Mesendoderm (in vitro differentiated cells): ENCODE measurements at regions not wholly inside any gene's neighbourhood (a gene's known extent, or its start where the extent isn't known, plus 50 kb on each side); places are given as distances from the start of the nearest gene placed in this dataset.

Experiments used
- DNase-seq: peaks from one replicate; pipeline ENCODE4 v3.0.0; 2013
- H2AK5ac ChIP-seq: 2 replicates; pipeline ENCODE4 v1.6.1; 2013; ENCODE audit warnings: low read length, inconsistent platforms
- H2BK120ac ChIP-seq: 2 replicates; pipeline ENCODE4 v1.6.1; 2013; ENCODE audit warnings: low read depth, mild to moderate bottlenecking, low read length, moderate library complexity, mixed read lengths
- H2BK15ac ChIP-seq: replicated peaks from 2 replicates; pipeline ENCODE4 v1.6.1; 2013; ENCODE audit warnings: low read depth, mild to moderate bottlenecking, moderate library complexity
- H2BK5ac ChIP-seq: 2 replicates; pipeline ENCODE4 v1.6.1; 2013; ENCODE audit warnings: low read length, inconsistent platforms
- H3K18ac ChIP-seq: 2 replicates; pipeline ENCODE4 v1.6.1; 2013; ENCODE audit warnings: mild to moderate bottlenecking, low read length, mixed read lengths
- H3K23ac ChIP-seq: one replicate; pipeline ENCODE4 v1.6.1; 2013; ENCODE audit warnings: low read length
- H3K27ac ChIP-seq: 2 replicates; pipeline ENCODE4 v1.5.1; 2013; ENCODE audit warnings: low read depth, mild to moderate bottlenecking, inconsistent platforms, low read length, moderate library complexity
- H3K27me3 ChIP-seq: 2 replicates; pipeline ENCODE4 v1.6.1; 2013; ENCODE audit warnings: low read length, control low read depth, mild to moderate bottlenecking, inconsistent platforms; ENCODE audit not compliant: insufficient read depth, poor library complexity
- H3K36me3 ChIP-seq: 2 replicates; pipeline ENCODE4 v1.6.1; 2013; ENCODE audit warnings: low read length, inconsistent platforms; ENCODE audit not compliant: control insufficient read depth, insufficient read depth
- H3K4ac ChIP-seq: one replicate; pipeline ENCODE4 v1.6.1; 2013; ENCODE audit warnings: low read depth, mild to moderate bottlenecking, low read length, moderate library complexity
- H3K4me1 ChIP-seq: 2 replicates; pipeline ENCODE4 v1.6.1; 2013; ENCODE audit warnings: low read depth, low read length, inconsistent platforms; ENCODE audit not compliant: control insufficient read depth
- H3K4me2 ChIP-seq: 2 replicates; pipeline ENCODE4 v1.6.1; 2013; ENCODE audit warnings: low read length
- H3K4me3 ChIP-seq: 2 replicates; pipeline ENCODE4 v1.5.1; 2013; ENCODE audit warnings: mild to moderate bottlenecking, low read length
- H3K56ac ChIP-seq: one replicate; pipeline ENCODE4 v1.6.1; 2013; ENCODE audit warnings: low read length
- H3K79me1 ChIP-seq: 2 replicates; pipeline ENCODE4 v1.6.1; 2013; ENCODE audit warnings: low read length, inconsistent platforms
- H3K79me2 ChIP-seq: 2 replicates; pipeline ENCODE4 v1.6.1; 2013; ENCODE audit warnings: mild to moderate bottlenecking, low read length; ENCODE audit not compliant: control insufficient read depth, insufficient read depth
- H3K9ac ChIP-seq: 2 replicates; pipeline ENCODE4 v1.6.1; 2013; ENCODE audit warnings: low read length, inconsistent platforms
- H4K5ac ChIP-seq: one replicate; pipeline ENCODE4 v1.6.1; 2013; ENCODE audit warnings: low read length
- H4K8ac ChIP-seq: one replicate; pipeline ENCODE4 v1.6.1; 2013; ENCODE audit warnings: low read depth, mild to moderate bottlenecking, control low read depth, low read length, moderate library complexity
- WGBS: extraction: QIAGEN DNeasy Blood & Tissue Kit; methylation state at CpG from one replicate; pipeline ENCODE4 v1.1.7; 2013; ENCODE audit warnings: low lambda C conversion rate, missing lambda C conversion rate; ENCODE audit not compliant: insufficient coverage; ENCODE audit errors: extremely low coverage; 5-methylcytosine and 5-hydroxymethylcytosine counted together

GRCh38 chr17:71793518-71793917, 327.3 kb upstream of the SOX9 start:
- Histone ChIP-seq H3K4ac (no peak overlapping the region), H3K56ac (no peak overlapping the region), H2BK15ac (no peak overlapping the region), H3K23ac (no peak overlapping the region), H2BK5ac (no peak overlapping the region), H4K5ac (no peak overlapping the region), H3K9ac (no peak overlapping the region), H2AK5ac (no peak overlapping the region), H4K8ac (no peak overlapping the region), H3K4me1 (no peaks in the 10 kb centered on the region), H2BK120ac (no peak overlapping the region), H3K79me2 (no peaks in the 10 kb centered on the region), H3K36me3 (no peaks in the 10 kb centered on the region), H3K4me3 (no peak overlapping the region), H3K27ac (no peak overlapping the region), H3K27me3 (no peaks in the 10 kb centered on the region), H3K79me1 (no peaks in the 10 kb centered on the region), H3K18ac (no peak overlapping the region), H3K4me2 (no peak overlapping the region)
- no peak for DNase-seq
- WGBS = no CpG with 5 or more reads among the region's 2 CpGs

DNA sequence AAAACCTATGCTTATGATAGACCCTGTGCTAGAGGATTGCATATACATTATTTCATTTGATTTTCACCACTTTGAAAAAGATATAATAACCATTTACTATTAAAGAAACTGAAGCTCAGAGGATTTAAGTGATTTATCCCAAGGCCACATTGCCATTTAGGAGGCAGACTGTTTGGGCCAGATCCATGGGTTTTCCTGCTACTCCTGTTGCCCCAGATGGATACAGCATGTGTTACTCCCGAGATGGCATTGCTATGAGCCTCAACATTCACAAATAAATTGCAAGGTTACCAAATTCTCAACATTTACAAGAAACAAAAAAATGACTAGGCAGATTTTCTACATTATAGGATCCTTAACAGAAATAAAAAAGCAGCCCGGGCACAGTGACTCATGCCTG, 322.1 kb upstream of the SOX9 start:
- Histone ChIP-seq H3K79me1 (no peaks in the 10 kb centered on the region), H3K9ac (no peak overlapping the region), H3K4me1 (no peaks in the 10 kb centered on the region), H3K4me3 (no peak overlapping the region), H4K8ac (no peak overlapping the region), H3K36me3 (no peaks in the 10 kb centered on the region), H3K18ac (no peak overlapping the region), H3K23ac (no peak overlapping the region), H2BK5ac (no peak overlapping the region), H3K27me3 (no peaks in the 10 kb centered on the region), H2AK5ac (no peak overlapping the region), H3K56ac (no peak overlapping the region), H3K79me2 (no peaks in the 10 kb centered on the region), H2BK15ac (no peak overlapping the region), H3K27ac (no peak overlapping the region), H2BK120ac (no peak overlapping the region), H3K4ac (no peak overlapping the region), H4K5ac (no peak overlapping the region), H3K4me2 (no peak overlapping the region)
- no CpG with 5 or more reads among the region's 2 CpGs for WGBS
- DNase-seq = no peak

GRCh38 chr17:71799657-71800056, 321.2 kb upstream of the SOX9 start:
- Histone ChIP-seq H3K9ac (no peak overlapping the region), H2BK15ac (no peak overlapping the region), H3K4ac (no peak overlapping the region), H3K36me3 (no peaks in the 10 kb centered on the region), H3K79me2 (no peaks in the 10 kb centered on the region), H3K23ac (no peak overlapping the region), H3K27ac (no peak overlapping the region), H2AK5ac (no peak overlapping the region), H3K4me1 (no peaks in the 10 kb centered on the region), H3K27me3 (no peaks in the 10 kb centered on the region), H4K5ac (no peak overlapping the region), H3K4me3 (no peak overlapping the region), H3K56ac (no peak overlapping the region), H2BK120ac (no peak overlapping the region), H4K8ac (no peak overlapping the region), H2BK5ac (no peak overlapping the region), H3K18ac (no peak overlapping the region), H3K4me2 (no peak overlapping the region), H3K79me1 (no peaks in the 10 kb centered on the region)
- DNase-seq = no peak
- no CpG with 5 or more reads among the region's 3 CpGs for WGBS

- H3K4me3 ChIP-seq = no peak overlapping the region
- no peaks in the 10 kb centered on the region for H3K79me2 ChIP-seq
- H3K18ac ChIP-seq = no peak overlapping the region
- H2BK5ac ChIP-seq = no peak overlapping the region
- WGBS = no CpG with 5 or more reads among the region's 6 CpGs
- no peak overlapping the region for H3K56ac ChIP-seq
- H4K8ac ChIP-seq = no peak overlapping the region
- H3K4ac ChIP-seq = no peak overlapping the region
- no peak overlapping the region for H2AK5ac ChIP-seq
- H3K36me3 ChIP-seq = no peaks in the 10 kb centered on the region
- no peaks in the 10 kb centered on the region for H3K27me3 ChIP-seq
- no peaks in the 10 kb centered on the region for H3K79me1 ChIP-seq
- no peaks in the 10 kb centered on the region for H3K4me1 ChIP-seq
- no peak overlapping the region for H3K4me2 ChIP-seq
- H4K5ac ChIP-seq = no peak overlapping the region
- H2BK120ac ChIP-seq = no peak overlapping the region
- no peak for DNase-seq
- H3K9ac ChIP-seq = no peak overlapping the region
- no peak overlapping the region for H3K23ac ChIP-seq
- no peak overlapping the region for H3K27ac ChIP-seq
- no peak overlapping the region for H2BK15ac ChIP-seq
Observed at GRCh38 chr17:71801301-71801700, 319.5 kb upstream of the SOX9 start.

DNA sequence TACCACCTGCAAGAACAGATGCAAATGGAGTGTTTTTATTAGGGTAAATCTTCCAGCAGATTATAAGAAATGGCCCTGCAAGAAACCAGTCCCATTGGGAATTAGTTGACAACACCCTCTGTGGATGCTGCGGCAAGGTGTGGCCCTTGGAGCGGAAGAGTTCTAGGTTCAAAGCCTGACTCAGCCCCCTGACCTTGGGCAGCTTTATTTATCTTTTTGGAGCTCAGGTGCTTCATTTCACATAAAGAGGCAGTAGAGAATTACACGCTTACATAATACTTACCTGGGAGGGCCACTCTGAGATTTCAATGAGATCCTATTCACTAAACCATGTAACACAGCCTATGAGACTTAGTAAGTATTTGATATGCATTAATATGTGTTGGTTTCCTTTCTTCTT, 318.2 kb upstream of the SOX9 start:
- no peak overlapping the region for H3K27ac ChIP-seq
- no peaks in the 10 kb centered on the region for H3K4me1 ChIP-seq
- H3K27me3 ChIP-seq = no peaks in the 10 kb centered on the region
- H3K79me2 ChIP-seq = no peaks in the 10 kb centered on the region
- no peak overlapping the region for H2BK5ac ChIP-seq
- H3K4me2 ChIP-seq = no peak overlapping the region
- no peaks in the 10 kb centered on the region for H3K36me3 ChIP-seq
- H4K5ac ChIP-seq = no peak overlapping the region
- no peak overlapping the region for H3K4ac ChIP-seq
- no peak overlapping the region for H3K18ac ChIP-seq
- H2BK120ac ChIP-seq = no peak overlapping the region
- H2BK15ac ChIP-seq = no peak overlapping the region
- H3K23ac ChIP-seq = no peak overlapping the region
- no peaks in the 10 kb centered on the region for H3K79me1 ChIP-seq
- no CpG with 5 or more reads among the region's 3 CpGs for WGBS
- H3K4me3 ChIP-seq = no peak overlapping the region
- no peak overlapping the region for H3K56ac ChIP-seq
- DNase-seq = no peak
- H2AK5ac ChIP-seq = no peak overlapping the region
- H3K9ac ChIP-seq = no peak overlapping the region
- H4K8ac ChIP-seq = no peak overlapping the region

- Histone ChIP-seq H2AK5ac (no peak overlapping the region), H3K4ac (no peak overlapping the region), H2BK120ac (no peak overlapping the region), H3K79me1 (no peaks in the 10 kb centered on the region), H3K79me2 (no peaks in the 10 kb centered on the region), H2BK5ac (no peak overlapping the region), H2BK15ac (no peak overlapping the region), H3K4me3 (no peak overlapping the region), H4K5ac (no peak overlapping the region), H3K56ac (no peak overlapping the region), H3K4me1 (no peaks in the 10 kb centered on the region), H3K9ac (no peak overlapping the region), H3K27me3 (no peaks in the 10 kb centered on the region), H3K4me2 (no peak overlapping the region), H3K27ac (no peak overlapping the region), H4K8ac (no peak overlapping the region), H3K36me3 (no peaks in the 10 kb centered on the region), H3K18ac (no peak overlapping the region), H3K23ac (no peak overlapping the region)
- no peak for DNase-seq
- no CpG with 5 or more reads among the region's 1 CpG for WGBS
Observed at GRCh38 chr17:71803656-71804284, 317.1 kb upstream of the SOX9 start.
